ENCODE measurements at regions not wholly inside any gene's neighbourhood (a gene's known extent, or its start where the extent isn't known, plus 50 kb on each side); places are given as distances from the start of the nearest gene placed in this dataset.

- DNase-seq (ENCODE audit: low spot score): no peak
Observed at GRCh38 chr19:31664096-31664495, 314.9 kb upstream of the TSHZ3 start.

- no peak for DNase-seq (ENCODE audit: low spot score)
Observed at GRCh38 chr19:31664997-31665396, 315.8 kb upstream of the TSHZ3 start.

- no peak for DNase-seq (ENCODE audit: low spot score)
Observed at GRCh38 chr19:31666126-31666525, 316.9 kb upstream of the TSHZ3 start.

GRCh38 chr19:31667106-31667505, 317.9 kb upstream of the TSHZ3 start:
- DNase-seq (ENCODE audit: low spot score): no peak

GRCh38 chr19:31668921-31669320, 319.7 kb upstream of the TSHZ3 start:
- DNase-seq (ENCODE audit: low spot score): no peak

GRCh38 chr19:31670931-31671330, 321.7 kb upstream of the TSHZ3 start:
- DNase-seq (ENCODE audit: low spot score): no peak

- no peak for DNase-seq (ENCODE audit: low spot score)
Observed at GRCh38 chr19:31671411-31672035, 322.3 kb upstream of the TSHZ3 start.

- no peak for DNase-seq (ENCODE audit: low spot score)
Observed at GRCh38 chr19:31674503-31675192, 325.4 kb upstream of the TSHZ3 start.

GRCh38 chr19:31675193-31675913, 326.1 kb upstream of the TSHZ3 start:
- DNase-seq (ENCODE audit: low spot score): no peak

GRCh38 chr19:31676271-31677004, 327.2 kb upstream of the TSHZ3 start:
- DNase-seq (ENCODE audit: low spot score): peak; percentile 17

- no peak for DNase-seq (ENCODE audit: low spot score)
Observed at GRCh38 chr19:31678421-31678820, 329.2 kb upstream of the TSHZ3 start.

GRCh38 chr19:31681121-31681520, 331.9 kb upstream of the TSHZ3 start:
- DNase-seq (ENCODE audit: low spot score): no peak

- DNase-seq (ENCODE audit: low spot score): no peak
Observed at GRCh38 chr19:31693131-31693932, 344.1 kb upstream of the TSHZ3 start.

GRCh38 chr19:31693933-31694269, 344.7 kb upstream of the TSHZ3 start:
- DNase-seq (ENCODE audit: low spot score): no peak

- no peak for DNase-seq (ENCODE audit: low spot score)
Observed at GRCh38 chr19:31694761-31695160, 345.5 kb upstream of the TSHZ3 start.

GRCh38 chr19:31699421-31699820, 350.2 kb upstream of the TSHZ3 start:
- no peak for DNase-seq (ENCODE audit: low spot score)

GRCh38 chr19:31701146-31701545, 351.9 kb upstream of the TSHZ3 start:
- no peak for DNase-seq (ENCODE audit: low spot score)

- no peak for DNase-seq (ENCODE audit: low spot score)
Observed at GRCh38 chr19:31705656-31706055, 356.4 kb upstream of the TSHZ3 start.

GRCh38 chr19:31706131-31706530, 356.9 kb upstream of the TSHZ3 start:
- DNase-seq (ENCODE audit: low spot score): no peak

- DNase-seq (ENCODE audit: low spot score): no peak
Observed at GRCh38 chr19:31706691-31707620, 357.7 kb upstream of the TSHZ3 start.

- no peak for DNase-seq (ENCODE audit: low spot score)
Observed at GRCh38 chr19:31708520-31708919, 359.3 kb upstream of the TSHZ3 start.
